ENCODE measurements at regions not wholly inside any gene's neighbourhood (a gene's known extent, or its start where the extent isn't known, plus 50 kb on each side); places are given as distances from the start of the nearest gene placed in this dataset.

- no peak for TF ChIP-seq CTCF (IDR thresholded peaks at IDR 0.05)
- TF ChIP-seq POLR2A (IDR thresholded peaks at IDR 0.05), result no peak
These were observed 300.4 kb downstream of the DLEU7 start for GRCh38 chr13:50543141-50543540.

Measured in lower leg skin (tissue), 3 donors.